Astrocyte of the hippocampus (primary cell): ENCODE measurements at regions not wholly inside any gene's neighbourhood (a gene's known extent, or its start where the extent isn't known, plus 50 kb on each side); places are given as distances from the start of the nearest gene placed in this dataset.
"Not testable (repeated sequence)": the region's sequence is repeated elsewhere in the genome, so short reads cannot be mapped to it uniquely, and the experiment has no call there.

Experiments used
- DNase-seq: peaks from one replicate; pipeline ENCODE4 v3.0.0; 2011; ENCODE audit warnings: low read depth, low spot score

GRCh38 chr4:169898095-169898494, 128.1 kb downstream of the MFAP3L start:
- DNase-seq, result no peak

DNA sequence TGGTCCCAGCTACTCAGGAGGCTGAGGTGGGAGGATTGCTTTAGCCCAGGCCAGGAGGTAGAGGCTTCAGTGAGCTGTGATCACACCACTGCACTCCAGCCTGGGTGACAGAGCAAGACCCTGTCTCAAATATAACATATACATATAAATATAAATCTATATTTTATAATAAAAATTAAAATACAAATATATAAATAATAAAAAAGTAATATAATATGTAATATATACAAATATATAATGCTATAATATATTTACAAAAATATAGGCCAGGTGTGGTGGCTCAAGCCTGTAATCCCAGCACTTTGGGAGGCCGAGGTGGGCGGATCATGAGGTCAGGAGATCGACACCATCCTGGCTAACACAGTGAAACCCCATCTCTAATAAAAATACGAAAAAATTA, 131.4 kb downstream of the MFAP3L start:
- DNase-seq, result not testable (repeated sequence)

DNA sequence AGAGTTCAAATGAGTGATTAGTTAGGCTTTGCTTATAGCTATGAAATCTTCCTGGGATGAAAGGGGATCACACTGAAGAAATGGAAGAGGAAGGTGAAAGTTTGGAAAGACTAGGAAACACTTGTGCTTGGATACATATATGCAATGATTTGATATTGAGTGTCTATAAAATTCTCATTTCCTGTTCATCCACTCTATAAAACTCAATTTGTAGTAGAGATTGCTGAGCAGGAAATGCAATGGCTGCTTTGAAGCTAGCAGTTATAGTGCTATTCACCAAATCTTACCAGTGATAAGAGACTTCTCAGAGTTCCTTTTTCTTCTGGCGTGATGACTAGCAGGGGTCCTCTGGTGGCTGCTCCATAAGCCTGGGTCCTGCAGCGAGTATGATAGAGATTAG, 128.1 kb upstream of the HPF1 start:
- no peak for DNase-seq

DNA sequence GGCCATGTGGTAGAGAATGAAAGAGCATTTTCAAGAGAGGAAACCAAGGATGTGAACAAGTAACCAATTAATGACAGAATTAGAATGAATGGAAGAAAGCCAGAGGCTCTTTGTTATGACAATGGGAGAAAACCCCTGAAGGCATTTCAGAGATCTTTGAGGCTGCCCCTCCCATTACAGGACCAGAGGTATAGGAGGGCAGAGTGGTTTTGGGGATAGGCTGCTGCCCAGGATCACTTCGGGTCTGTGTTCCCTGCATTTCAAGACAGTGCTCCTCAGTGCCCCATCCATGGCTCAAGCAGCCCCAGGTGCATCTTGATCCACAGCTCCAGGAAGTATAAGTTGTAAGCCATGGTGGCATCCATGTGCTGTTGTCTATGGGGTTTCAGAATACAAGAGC, 124.0 kb upstream of the HPF1 start:
- no peak for DNase-seq

DNA sequence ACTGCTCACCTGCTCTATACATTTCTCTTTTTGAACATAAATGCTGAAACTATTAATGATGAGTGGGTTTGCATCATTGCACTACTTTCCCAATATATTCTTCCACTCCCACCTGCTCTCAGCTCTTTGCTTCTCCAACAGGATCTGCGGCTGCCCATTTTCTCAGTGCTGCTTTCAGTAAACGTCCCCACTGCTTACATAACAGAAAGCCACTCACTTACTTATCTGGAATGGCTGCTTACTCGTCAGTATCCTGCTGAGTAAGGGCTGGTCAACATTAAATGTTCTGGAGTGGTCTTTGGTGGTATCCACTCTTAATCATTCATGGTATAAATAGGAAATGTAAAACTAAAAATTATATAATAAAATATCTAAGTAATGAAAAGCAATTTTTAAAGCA, 112.8 kb upstream of the HPF1 start:
- no peak for DNase-seq

GRCh38 chr4:169869490-169869889, 111.7 kb upstream of the HPF1 start:
- DNase-seq, result peak; percentile 14

DNA sequence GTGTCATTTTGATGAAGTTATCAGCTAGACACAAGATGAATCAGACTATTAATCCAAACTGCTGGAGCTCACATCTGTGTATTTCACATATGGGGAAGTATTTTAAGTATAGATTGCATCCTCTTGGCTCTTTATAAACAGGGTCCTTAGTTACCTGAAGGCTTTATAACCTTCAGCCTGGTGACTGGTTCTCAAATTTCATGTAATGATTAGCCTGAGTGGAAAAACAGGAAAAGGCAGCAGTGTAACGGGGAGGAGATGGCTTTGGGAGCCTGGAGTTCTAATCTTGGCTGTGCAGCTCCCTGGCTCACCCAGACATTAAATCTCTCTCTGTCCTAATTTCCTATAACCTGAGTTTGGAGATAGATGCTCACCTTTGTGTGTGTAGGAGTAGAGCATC, 103.8 kb upstream of the HPF1 start:
- DNase-seq, result no peak

DNA sequence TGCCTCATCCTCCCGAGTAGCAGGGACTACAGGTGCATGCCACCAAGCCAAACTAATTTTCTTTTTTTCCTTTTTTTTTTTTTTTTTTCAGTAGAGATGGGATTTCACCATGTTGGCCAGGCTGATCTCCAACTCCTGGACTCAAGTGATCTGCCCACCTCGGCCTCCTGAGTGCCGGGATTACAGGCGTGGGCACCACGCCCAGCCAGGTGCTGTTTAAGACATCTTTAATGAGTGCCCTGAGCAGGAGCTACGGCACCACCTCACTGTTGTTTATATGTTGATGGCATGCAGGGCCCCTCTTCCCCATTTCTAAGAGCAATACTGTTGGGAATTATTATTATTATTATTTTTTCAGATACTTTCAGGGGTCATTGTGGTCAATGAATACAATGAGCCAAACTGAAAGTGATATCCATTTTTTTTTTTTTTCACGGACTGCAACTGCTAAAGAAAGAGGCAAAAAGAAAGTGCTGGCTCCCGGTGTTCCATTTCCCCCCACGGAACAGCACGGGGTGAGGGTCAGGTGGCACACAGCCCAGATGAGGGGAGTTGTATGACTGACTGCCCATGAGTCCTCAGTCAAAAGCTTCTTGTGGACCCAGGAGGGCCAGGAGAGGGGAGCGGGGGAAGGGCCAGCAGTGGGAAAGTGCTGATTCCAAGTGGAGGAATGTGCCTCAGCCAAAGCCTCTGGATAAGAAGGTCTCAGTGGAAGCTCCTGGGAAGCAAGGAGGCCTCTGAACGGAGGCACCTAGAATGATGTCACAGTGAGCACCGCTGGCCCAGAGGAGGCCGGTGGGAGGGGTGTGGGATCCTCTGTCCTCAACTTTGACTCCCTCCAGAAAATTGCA, 101.8 kb upstream of the HPF1 start:
- DNase-seq, result no peak

DNA sequence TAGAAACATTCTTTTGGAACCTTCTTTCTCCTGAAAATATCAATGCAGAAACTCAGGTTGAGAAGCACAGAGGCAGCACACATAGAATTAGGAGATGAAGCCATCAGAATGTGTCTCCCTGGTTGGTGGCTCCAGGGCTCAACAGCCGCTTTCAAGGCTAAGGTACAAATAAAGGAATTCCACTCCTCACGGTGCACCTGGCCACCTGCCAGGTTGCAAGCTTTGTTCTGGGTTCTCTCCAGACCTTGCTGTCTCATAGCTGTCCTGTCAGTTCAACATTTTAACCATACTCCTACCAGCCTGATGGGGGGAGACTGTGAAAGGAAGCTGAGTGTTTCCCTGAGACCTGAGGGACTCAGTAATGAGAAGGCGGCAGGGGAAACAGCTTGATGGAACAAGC, 96.3 kb upstream of the HPF1 start:
- DNase-seq, result peak; percentile 53

GRCh38 chr4:169852481-169852880, 94.7 kb upstream of the HPF1 start:
- DNase-seq, result no peak

DNA sequence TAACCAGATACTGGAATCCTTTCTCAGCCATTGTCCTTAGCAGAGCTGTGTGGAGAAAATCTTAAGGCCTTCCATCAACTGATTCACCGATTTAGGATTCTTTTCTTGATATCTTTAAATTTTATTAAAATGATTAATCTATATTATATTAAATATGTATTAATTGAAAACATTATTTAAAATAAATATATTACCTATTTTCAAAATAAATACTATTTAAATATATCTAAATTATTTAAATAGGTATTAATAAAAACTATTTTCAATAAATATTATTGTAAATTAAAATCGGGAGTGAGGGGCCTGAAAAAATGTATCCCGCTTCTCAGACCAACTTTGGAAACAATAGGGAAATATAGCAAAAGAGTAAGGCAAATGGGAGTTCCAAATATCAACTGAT, 94.0 kb upstream of the HPF1 start:
- DNase-seq, result no peak

DNA sequence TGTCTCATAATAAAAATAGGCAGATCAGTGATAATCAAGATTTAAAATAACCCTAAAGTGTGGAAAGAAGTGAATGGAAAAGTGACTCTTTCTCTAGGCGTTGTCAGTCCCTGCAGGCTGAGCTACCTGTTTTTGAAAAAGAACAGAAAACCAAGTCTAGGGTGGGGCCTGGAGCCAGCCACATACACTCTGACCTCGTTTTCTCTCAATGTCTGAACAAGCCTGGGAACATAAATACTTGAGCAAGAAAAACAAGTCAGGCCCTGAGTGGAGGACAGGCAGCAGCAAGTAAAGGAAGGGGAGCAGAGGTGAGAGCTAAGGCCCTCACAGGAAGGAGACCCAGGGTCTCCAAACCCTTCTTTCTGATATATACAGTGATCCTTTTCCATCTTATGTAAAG, 91.7 kb upstream of the HPF1 start:
- no peak for DNase-seq

DNA sequence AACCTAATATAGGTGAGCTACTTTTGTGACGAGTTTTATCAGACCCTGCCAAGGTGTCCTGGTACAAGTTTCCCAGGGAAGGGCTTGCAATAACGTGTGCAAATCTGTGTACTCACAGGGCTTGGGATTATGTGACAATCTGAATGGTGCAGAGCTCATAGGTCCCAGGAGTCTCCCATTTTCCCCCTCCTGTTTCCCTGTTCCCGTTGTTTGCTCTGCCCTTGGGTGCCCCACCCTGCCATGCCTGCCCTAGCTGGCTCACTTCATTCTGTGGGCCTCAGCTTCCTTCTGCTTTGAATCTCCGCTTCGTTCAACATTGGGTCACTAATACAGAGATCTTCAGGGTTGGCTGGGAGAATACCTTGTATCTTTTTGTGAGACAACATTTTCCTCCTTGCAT, 90.3 kb upstream of the HPF1 start:
- DNase-seq, result no peak

DNA sequence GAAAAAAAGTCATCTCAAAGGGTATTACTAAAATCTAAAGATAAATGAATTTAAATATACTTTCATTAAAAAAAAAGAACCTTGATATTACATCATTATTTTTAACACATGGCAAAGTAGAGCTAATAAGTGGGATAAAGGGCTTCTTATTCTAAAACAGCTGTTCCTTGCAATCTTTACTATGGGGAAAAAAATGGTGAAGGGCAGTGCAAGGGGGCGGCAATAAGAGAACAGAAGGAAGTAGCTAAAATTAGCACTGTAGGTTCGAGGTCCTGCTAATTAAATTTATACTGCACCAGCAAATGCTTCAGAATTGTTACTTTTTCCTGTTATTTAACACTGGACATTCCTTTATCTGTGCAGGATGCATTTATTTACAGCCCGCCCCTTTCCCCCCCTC, 89.4 kb upstream of the HPF1 start:
- no peak for DNase-seq

DNA sequence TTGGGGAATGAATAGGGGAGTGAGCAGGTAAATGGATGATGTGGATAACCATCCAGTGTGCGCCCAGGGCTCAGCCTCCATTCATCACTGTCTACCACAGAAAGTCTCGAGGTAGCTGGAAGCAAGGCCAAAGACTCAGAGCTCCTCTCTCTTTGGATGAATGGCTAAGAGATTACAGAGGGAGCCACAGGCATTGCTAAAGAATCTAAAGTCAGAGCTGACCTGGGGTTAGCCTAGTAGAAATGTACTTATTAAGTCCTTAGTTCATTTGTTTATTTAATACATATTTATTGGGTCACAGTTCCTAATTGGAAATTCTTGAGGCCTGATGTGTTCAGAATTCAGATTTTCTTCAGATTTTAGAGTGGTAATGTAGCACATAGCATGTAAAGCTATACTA, 88.7 kb upstream of the HPF1 start:
- DNase-seq, result peak; percentile 17

DNA sequence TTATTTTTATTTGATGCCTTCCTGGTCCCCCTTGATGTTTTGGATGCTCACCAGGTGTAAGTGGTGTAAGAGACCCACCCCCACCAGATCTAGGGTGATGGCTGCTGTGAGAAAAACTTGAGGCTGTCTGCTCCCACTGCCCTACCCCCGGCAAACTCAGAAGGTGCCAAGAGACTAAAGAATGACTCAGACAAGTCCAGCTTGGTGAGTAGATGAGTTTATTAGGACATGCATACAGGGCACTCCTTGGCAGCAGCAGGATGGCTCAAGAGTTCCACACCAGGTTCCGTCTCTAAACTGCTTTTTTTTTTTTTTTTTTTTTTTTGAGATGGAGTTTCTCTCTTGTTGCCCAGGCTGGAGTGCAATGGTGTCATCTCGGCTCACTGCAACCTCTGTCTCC, 84.0 kb upstream of the HPF1 start:
- peak; percentile 11 for DNase-seq

- DNase-seq, result no peak
These were observed 82.8 kb upstream of the HPF1 start for GRCh38 chr4:169840554-169840953.

DNA sequence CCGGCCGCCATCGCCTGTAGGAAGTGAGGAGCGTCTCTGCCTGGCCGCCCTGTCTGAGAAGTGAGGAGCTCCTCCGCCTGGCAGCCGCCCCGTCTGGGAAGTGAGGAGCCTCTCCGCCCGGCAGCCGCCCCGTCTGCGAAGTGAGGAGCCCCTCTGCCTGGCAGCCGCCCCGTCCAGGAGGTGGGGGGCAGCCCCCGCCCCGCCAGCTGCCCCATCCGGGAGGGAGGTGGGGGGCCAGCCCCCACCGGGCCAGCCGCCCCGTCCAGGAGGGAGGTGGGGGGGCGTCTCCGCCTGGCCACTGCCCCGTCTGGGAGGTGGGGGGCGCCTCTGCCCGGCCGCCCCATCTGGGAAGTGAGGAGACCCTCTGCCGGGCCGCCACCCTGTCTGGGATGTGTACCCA, 70.6 kb upstream of the HPF1 start:
- not testable (repeated sequence) for DNase-seq

DNA sequence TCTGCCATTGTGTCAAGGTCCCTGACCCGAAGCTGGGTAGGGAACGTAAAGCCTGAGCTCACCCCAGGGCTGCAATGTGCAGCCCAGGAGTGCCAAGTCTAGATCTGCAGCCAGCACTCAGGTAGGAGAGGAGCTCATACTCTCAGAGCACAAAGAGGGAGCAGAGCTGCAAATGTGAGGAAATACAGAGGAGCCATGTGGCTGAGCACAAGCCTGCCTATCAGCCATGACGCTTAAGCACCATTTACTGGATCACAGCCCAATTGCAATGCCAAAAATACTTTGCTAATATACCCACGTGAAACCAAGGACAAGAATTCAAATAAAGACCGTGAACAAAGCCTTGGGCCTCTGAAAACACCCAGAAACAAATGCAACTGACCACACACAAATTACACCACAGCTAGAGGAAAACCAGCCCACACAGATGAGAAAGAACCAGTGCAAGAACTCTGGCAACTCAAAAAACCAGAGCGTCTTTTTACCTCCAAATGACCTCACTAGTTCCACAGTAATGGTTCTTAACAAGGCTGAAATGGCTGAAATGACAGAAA, 69.0 kb upstream of the HPF1 start:
- no peak for DNase-seq

GRCh38 chr4:169823685-169824084, 65.9 kb upstream of the HPF1 start:
- peak; percentile 90 for DNase-seq

DNA sequence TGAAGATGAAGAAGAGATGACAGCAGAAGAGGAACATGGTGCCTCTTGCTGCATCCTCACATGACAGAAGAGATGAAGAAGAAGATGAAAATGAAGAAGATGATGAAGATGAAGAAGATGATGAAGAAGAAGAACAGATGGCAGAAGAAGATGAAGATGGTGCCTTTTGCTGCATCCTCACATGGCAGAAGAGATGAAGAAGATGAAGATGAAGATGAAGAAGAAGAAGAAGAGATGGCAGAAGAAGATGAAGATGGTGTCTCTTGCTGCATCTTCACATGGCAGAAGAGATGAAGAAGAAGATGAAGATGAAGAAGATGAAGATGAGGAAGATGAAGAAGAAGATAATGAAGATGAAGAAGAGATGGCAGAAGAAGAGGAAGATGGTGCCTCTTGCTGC, 63.7 kb upstream of the HPF1 start:
- no peak for DNase-seq

DNA sequence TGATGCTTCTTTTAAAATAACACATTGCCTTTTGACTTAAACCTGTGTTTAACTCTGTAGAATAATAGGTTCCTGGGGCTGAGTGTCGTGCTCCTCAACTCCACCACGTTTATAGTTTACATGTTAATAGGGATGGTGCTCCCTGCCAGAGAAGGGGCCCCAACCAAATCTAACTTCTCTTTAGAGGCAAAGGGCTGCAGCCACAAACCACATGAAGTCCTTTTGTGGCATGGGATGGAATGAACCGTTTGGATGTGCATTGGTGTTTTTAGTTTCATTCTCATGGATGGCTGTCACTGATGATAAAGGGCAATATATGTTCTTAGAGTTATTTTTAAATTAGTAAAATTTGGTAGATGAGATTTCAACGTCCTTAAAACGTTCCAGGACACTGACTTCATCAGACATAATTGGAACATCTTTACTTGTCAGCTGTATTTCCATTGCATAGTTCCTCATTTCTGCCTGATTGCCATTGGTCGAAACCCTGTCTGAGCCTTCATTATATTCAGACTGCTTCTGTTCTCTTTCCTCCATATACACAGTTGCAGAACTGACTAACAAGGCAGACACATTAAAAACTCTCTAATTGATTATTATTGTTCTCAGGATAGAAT, 60.4 kb upstream of the HPF1 start:
- DNase-seq, result peak; percentile 36

DNA sequence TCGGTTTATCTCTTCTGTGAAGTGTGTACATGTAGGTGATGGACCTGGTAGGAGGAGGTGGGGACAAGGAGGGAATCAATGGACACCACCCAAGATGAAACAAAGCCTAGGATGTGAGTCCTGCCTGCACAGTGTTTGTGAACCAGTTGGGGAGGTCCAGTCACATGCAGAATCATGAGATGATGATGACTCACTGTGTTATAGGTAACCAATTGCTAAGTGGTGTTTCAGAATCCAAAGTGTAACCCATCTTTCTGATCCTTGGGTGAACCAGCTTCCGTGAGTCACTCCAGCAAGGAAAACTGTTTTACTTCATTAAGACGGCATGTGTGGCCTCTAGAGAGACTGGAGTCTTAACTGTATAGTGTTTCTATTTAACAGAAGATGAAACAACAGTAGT, 57.9 kb upstream of the HPF1 start:
- DNase-seq, result peak; percentile 20
